ENCODE measurements at regions not wholly inside any gene's neighbourhood (a gene's known extent, or its start where the extent isn't known, plus 50 kb on each side); places are given as distances from the start of the nearest gene placed in this dataset.

- H3K9me3 ChIP-seq: no peaks in the 10 kb centered on the region
- DNase-seq (ENCODE audit: extremely low spot score in 2 of 2): no peak
- intact Hi-C loops (cut with DNase I): no loop called here
- TF ChIP-seq POLR2AphosphoS5 (IDR thresholded peaks at IDR 0.05; ENCODE audit: insufficient read depth in 1 of 2, low read depth in 1 of 2) (no peak), POLR2A (IDR thresholded peaks at IDR 0.05) (no peak), CTCF (IDR thresholded peaks at IDR 0.05) (no peak)
- H3K4me1 ChIP-seq: no peaks in the 10 kb centered on the region
- H3K27me3 ChIP-seq: no peaks in the 10 kb centered on the region
- no peaks in the 10 kb centered on the region for H3K36me3 ChIP-seq
- no peak overlapping the region for H3K4me3 ChIP-seq
- H3K27ac ChIP-seq: no peak overlapping the region
Measured at GRCh38 chr5:28499766-28500290, 1461.4 kb upstream of the CDH9 start.

GRCh38 chr5:28495876-28496275 is 1457.5 kb upstream of the CDH9 start:
- H3K4me3 ChIP-seq: no peak overlapping the region
- no peaks in the 10 kb centered on the region for H3K36me3 ChIP-seq
- no peak overlapping the region for H3K27ac ChIP-seq
- no peaks in the 10 kb centered on the region for H3K27me3 ChIP-seq
- intact Hi-C loops (cut with DNase I): no loop called here
- H3K9me3 ChIP-seq: no peaks in the 10 kb centered on the region
- no peak for DNase-seq (ENCODE audit: extremely low spot score in 2 of 2)
- no peak for TF ChIP-seq CTCF (IDR thresholded peaks at IDR 0.05)
- no peak for TF ChIP-seq POLR2AphosphoS5 (IDR thresholded peaks at IDR 0.05; ENCODE audit: insufficient read depth in 1 of 2, low read depth in 1 of 2)
- TF ChIP-seq POLR2A (IDR thresholded peaks at IDR 0.05): no peak
- H3K4me1 ChIP-seq: no peaks in the 10 kb centered on the region

- Histone ChIP-seq H3K4me3 (no peak overlapping the region), H3K27ac (no peak overlapping the region), H3K9me3 (no peaks in the 10 kb centered on the region), H3K36me3 (no peaks in the 10 kb centered on the region), H3K4me1 (no peaks in the 10 kb centered on the region), H3K27me3 (no peaks in the 10 kb centered on the region)
- intact Hi-C loops (cut with DNase I): no loop called here
- no peak for TF ChIP-seq CTCF (IDR thresholded peaks at IDR 0.05)
- TF ChIP-seq POLR2AphosphoS5 (IDR thresholded peaks at IDR 0.05; ENCODE audit: insufficient read depth in 1 of 2, low read depth in 1 of 2): no peak
- TF ChIP-seq POLR2A (IDR thresholded peaks at IDR 0.05): no peak
- DNase-seq (ENCODE audit: extremely low spot score in 2 of 2): no peak
Measured at GRCh38 chr5:28493456-28493855, 1455.1 kb upstream of the CDH9 start.

GRCh38 chr5:28488752-28489151 is 1450.4 kb upstream of the CDH9 start:
- intact Hi-C loops (cut with DNase I): no loop called here
- Histone ChIP-seq H3K4me1 (no peaks in the 10 kb centered on the region), H3K27ac (no peak overlapping the region), H3K36me3 (no peaks in the 10 kb centered on the region), H3K27me3 (no peaks in the 10 kb centered on the region), H3K4me3 (no peak overlapping the region), H3K9me3 (no peaks in the 10 kb centered on the region)
- TF ChIP-seq POLR2AphosphoS5 (IDR thresholded peaks at IDR 0.05; ENCODE audit: insufficient read depth in 1 of 2, low read depth in 1 of 2): no peak
- no peak for TF ChIP-seq CTCF (IDR thresholded peaks at IDR 0.05)
- TF ChIP-seq POLR2A (IDR thresholded peaks at IDR 0.05): no peak
- DNase-seq (ENCODE audit: extremely low spot score in 2 of 2): no peak

GRCh38 chr5:28483327-28484025 is 1445.1 kb upstream of the CDH9 start:
- no peak overlapping the region for H3K27ac ChIP-seq
- intact Hi-C loops (cut with DNase I): no loop called here
- DNase-seq (ENCODE audit: extremely low spot score in 2 of 2): no peak
- H3K9me3 ChIP-seq: no peaks in the 10 kb centered on the region
- no peaks in the 10 kb centered on the region for H3K36me3 ChIP-seq
- H3K27me3 ChIP-seq: no peaks in the 10 kb centered on the region
- no peak overlapping the region for H3K4me3 ChIP-seq
- H3K4me1 ChIP-seq: no peaks in the 10 kb centered on the region
- TF ChIP-seq POLR2A (IDR thresholded peaks at IDR 0.05): no peak
- no peak for TF ChIP-seq CTCF (IDR thresholded peaks at IDR 0.05)
- no peak for TF ChIP-seq POLR2AphosphoS5 (IDR thresholded peaks at IDR 0.05; ENCODE audit: insufficient read depth in 1 of 2, low read depth in 1 of 2)
